ENCODE measurements at regions not wholly inside any gene's neighbourhood (a gene's known extent, or its start where the extent isn't known, plus 50 kb on each side); places are given as distances from the start of the nearest gene placed in this dataset.

- Histone ChIP-seq H3K9ac (ENCODE audit: low read length) (no peak overlapping the region), H4K20me1 (ENCODE audit: insufficient read depth) (no peaks in the 10 kb centered on the region)
- TF ChIP-seq RAD21 (conservative IDR thresholded peaks at IDR 0.05), result no peak
These were observed 601.8 kb downstream of the SLC16A7 start for GRCh38 chr12:60197589-60197988.

GRCh38 chr12:60201891-60202290, 606.1 kb downstream of the SLC16A7 start:
- Histone ChIP-seq H3K9ac (ENCODE audit: low read length) (no peak overlapping the region), H3K9me3 (ENCODE audit: low read length) (no peaks in the 10 kb centered on the region), H3K36me3 (ENCODE audit: insufficient read depth, low read length) (no peaks in the 10 kb centered on the region), H3K79me2 (replicated peaks; ENCODE audit: insufficient read depth, low read length) (no peaks in the 10 kb centered on the region), H4K20me1 (ENCODE audit: insufficient read depth) (no peaks in the 10 kb centered on the region), H3K4me3 (ENCODE audit: low read length) (no peak overlapping the region), H2AFZ (ENCODE audit: low read depth, low read length) (no peak overlapping the region), H3K27ac (ENCODE audit: low read length) (no peak overlapping the region), H3K9me2 (ENCODE audit: insufficient read depth, low read length) (no peaks in the 10 kb centered on the region), H3F3A (ENCODE audit: insufficient read depth, low read length, poor library complexity, severe bottlenecking) (no peaks in the 10 kb centered on the region), H3K27me3 (ENCODE audit: insufficient read depth, low read depth, low read length) (no peaks in the 10 kb centered on the region), H3K4me2 (ENCODE audit: low read length) (no peak overlapping the region)
- no peak for TF ChIP-seq POLR2AphosphoS5 (IDR thresholded peaks at IDR 0.05)
- TF ChIP-seq MXI1 (conservative IDR thresholded peaks at IDR 0.05; ENCODE audit: poor library complexity, severe bottlenecking), result no peak
- no peak for TF ChIP-seq SMC3 (conservative IDR thresholded peaks at IDR 0.05; ENCODE audit: poor library complexity)
- no peak for TF ChIP-seq CTCF (IDR thresholded peaks at IDR 0.05; ENCODE audit: poor library complexity, severe bottlenecking)
- TF ChIP-seq REST (IDR thresholded peaks at IDR 0.05; ENCODE audit: borderline replicate concordance), result no peak
- no peak for TF ChIP-seq TAF1 (IDR thresholded peaks at IDR 0.05; ENCODE audit: low read depth)
- TF ChIP-seq RAD21 (conservative IDR thresholded peaks at IDR 0.05), result no peak
- no peak for TF ChIP-seq EP300 (conservative IDR thresholded peaks at IDR 0.05; ENCODE audit: poor library complexity, severe bottlenecking)
- no peak for TF ChIP-seq EZH2 (IDR thresholded peaks at IDR 0.05; ENCODE audit: borderline replicate concordance, insufficient read depth, low read length, poor library complexity, severe bottlenecking)

More at GRCh38 chr12:60197589-60197988, 601.8 kb downstream of the SLC16A7 start:
- Histone ChIP-seq H3K79me2 (replicated peaks; ENCODE audit: insufficient read depth, low read length) (no peaks in the 10 kb centered on the region), H3K27ac (ENCODE audit: low read length) (no peak overlapping the region), H3K27me3 (ENCODE audit: insufficient read depth, low read depth, low read length) (no peaks in the 10 kb centered on the region), H3K9me3 (ENCODE audit: low read length) (no peaks in the 10 kb centered on the region), H3K9me2 (ENCODE audit: insufficient read depth, low read length) (no peaks in the 10 kb centered on the region), H3K4me3 (ENCODE audit: low read length) (no peak overlapping the region), H2AFZ (ENCODE audit: low read depth, low read length) (no peak overlapping the region), H3K36me3 (ENCODE audit: insufficient read depth, low read length) (no peaks in the 10 kb centered on the region), H3F3A (ENCODE audit: insufficient read depth, low read length, poor library complexity, severe bottlenecking) (no peaks in the 10 kb centered on the region), H3K4me2 (ENCODE audit: low read length) (no peak overlapping the region)

GRCh38 chr12:60205500-60205899, 609.7 kb downstream of the SLC16A7 start:
- Histone ChIP-seq H2AFZ (ENCODE audit: low read depth, low read length) (no peak overlapping the region), H4K20me1 (ENCODE audit: insufficient read depth) (no peaks in the 10 kb centered on the region), H3K27ac (ENCODE audit: low read length) (no peak overlapping the region), H3K79me2 (replicated peaks; ENCODE audit: insufficient read depth, low read length) (no peaks in the 10 kb centered on the region), H3K36me3 (ENCODE audit: insufficient read depth, low read length) (no peaks in the 10 kb centered on the region), H3K9me3 (ENCODE audit: low read length) (no peaks in the 10 kb centered on the region), H3K9me2 (ENCODE audit: insufficient read depth, low read length) (no peaks in the 10 kb centered on the region), H3K9ac (ENCODE audit: low read length) (no peak overlapping the region), H3K4me2 (ENCODE audit: low read length) (no peak overlapping the region), H3F3A (ENCODE audit: insufficient read depth, low read length, poor library complexity, severe bottlenecking) (no peaks in the 10 kb centered on the region), H3K4me3 (ENCODE audit: low read length) (no peak overlapping the region), H3K27me3 (ENCODE audit: insufficient read depth, low read depth, low read length) (no peaks in the 10 kb centered on the region)
- TF ChIP-seq RAD21 (conservative IDR thresholded peaks at IDR 0.05), result no peak
- no peak for TF ChIP-seq POLR2AphosphoS5 (IDR thresholded peaks at IDR 0.05)
- no peak for TF ChIP-seq EZH2 (IDR thresholded peaks at IDR 0.05; ENCODE audit: borderline replicate concordance, insufficient read depth, low read length, poor library complexity, severe bottlenecking)
- no peak for TF ChIP-seq CTCF (IDR thresholded peaks at IDR 0.05; ENCODE audit: poor library complexity, severe bottlenecking)
- no peak for TF ChIP-seq TAF1 (IDR thresholded peaks at IDR 0.05; ENCODE audit: low read depth)
- TF ChIP-seq SMC3 (conservative IDR thresholded peaks at IDR 0.05; ENCODE audit: poor library complexity), result no peak
- TF ChIP-seq REST (IDR thresholded peaks at IDR 0.05; ENCODE audit: borderline replicate concordance), result no peak
- TF ChIP-seq MXI1 (conservative IDR thresholded peaks at IDR 0.05; ENCODE audit: poor library complexity, severe bottlenecking), result no peak
- no peak for TF ChIP-seq EP300 (conservative IDR thresholded peaks at IDR 0.05; ENCODE audit: poor library complexity, severe bottlenecking)

Measured in neural cell (in vitro differentiated cells).